Activated CD4-positive, alpha-beta memory T cell treated with anti-CD3 and anti-CD28 coated beads, Interleukin-2, amount 10 ng/mL, durations not matched to agents 7 days and 5 days (primary cell): ENCODE measurements at regions not wholly inside any gene's neighbourhood (a gene's known extent, or its start where the extent isn't known, plus 50 kb on each side); places are given as distances from the start of the nearest gene placed in this dataset.

Experiments
- CTCF ChIA-PET: fragments of 350-600 bp; sonication (Branson Sonifier 250); formaldehyde crosslinking; loops from one replicate; lab custom pipeline; 2021; ENCODE audit warnings: antibody characterized with exemption, inconsistent platforms; lab: Charles Lee
- POLR2A ChIA-PET: fragments of 350-600 bp; sonication (Branson Sonifier 250); formaldehyde crosslinking; loops from one replicate; lab custom pipeline; 2021; ENCODE audit warnings: antibody characterized with exemption; lab: Charles Lee
- DNase-seq: peaks from one replicate; pipeline ENCODE4 v3.0.0-alpha.2; 2020
- H3K27ac Mint-ChIP-seq: one replicate; pipeline ENCODE4 v1.8.0; 2021; ENCODE audit warnings: mild to moderate bottlenecking, mixed read lengths
- H3K27me3 Mint-ChIP-seq: one replicate; pipeline ENCODE4 v1.8.0; 2021; ENCODE audit warnings: mixed read lengths
- H3K36me3 Mint-ChIP-seq: one replicate; pipeline ENCODE4 v1.8.0; 2021; ENCODE audit warnings: low read depth, mixed read lengths
- H3K4me1 Mint-ChIP-seq: one replicate; pipeline ENCODE4 v1.8.0; 2021; ENCODE audit warnings: mixed read lengths
- H3K4me3 Mint-ChIP-seq: one replicate; pipeline ENCODE4 v1.8.0; 2021; ENCODE audit warnings: mild to moderate bottlenecking, mixed read lengths
- H3K9me3 Mint-ChIP-seq: one replicate; pipeline ENCODE4 v1.8.0; 2021; ENCODE audit warnings: mixed read lengths

DNA sequence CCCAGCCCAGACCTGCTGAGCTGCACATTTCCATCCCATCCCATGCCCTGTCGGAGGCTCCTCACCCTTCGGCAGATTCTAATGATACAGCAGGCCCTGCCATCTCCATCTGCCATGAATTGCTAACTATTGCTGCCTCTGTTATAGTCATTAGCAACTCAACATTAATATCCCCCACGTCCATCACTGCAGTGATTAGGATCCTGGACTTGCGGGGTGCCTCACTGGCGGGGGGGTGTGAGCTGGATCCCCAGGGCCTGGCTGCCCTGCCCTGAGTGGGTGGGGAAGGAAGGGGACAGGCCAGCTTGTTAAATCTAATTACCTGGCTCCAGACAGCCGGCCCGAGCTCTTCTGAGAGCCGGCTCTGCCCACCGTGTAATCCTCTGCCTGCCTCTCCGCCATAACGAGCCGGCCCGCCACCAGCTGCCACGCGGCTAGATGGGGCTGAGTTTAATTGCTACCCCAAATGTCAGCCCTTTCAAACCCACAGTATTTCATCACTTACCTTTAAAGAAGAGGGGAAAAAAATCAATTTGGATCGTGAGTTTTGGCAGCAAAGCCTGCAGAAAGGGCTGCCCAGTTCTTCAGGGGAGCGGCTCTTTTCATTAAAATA lies 227.3 kb upstream of the CSF3R start:
- DNase-seq = no peak
- ChIA-PET POLR2A (no interaction called here), CTCF (interaction anchor here (1.3 kb wide), 1 partner anchor 134 kb away, joined by 3 read pairs; no protein-coding TSS in a partner anchor)
- Mint-ChIP-seq H3K4me1 (no peaks in the 10 kb centered on the region), H3K27me3 (peaks cover 32% of the 10 kb centered on the region), H3K9me3 (no peaks in the 10 kb centered on the region), H3K27ac (no peak overlapping the region), H3K36me3 (no peaks in the 10 kb centered on the region), H3K4me3 (no peak overlapping the region)

GRCh38 chr1:36708587-36708986 lies 225.9 kb upstream of the CSF3R start:
- H3K9me3 Mint-ChIP-seq = no peaks in the 10 kb centered on the region
- CTCF ChIA-PET = no interaction called here
- H3K27me3 Mint-ChIP-seq = peaks cover 27% of the 10 kb centered on the region
- POLR2A ChIA-PET = no interaction called here
- no peak overlapping the region for H3K4me3 Mint-ChIP-seq
- H3K36me3 Mint-ChIP-seq = no peaks in the 10 kb centered on the region
- DNase-seq = no peak
- no peaks in the 10 kb centered on the region for H3K4me1 Mint-ChIP-seq
- no peak overlapping the region for H3K27ac Mint-ChIP-seq

- H3K27me3 Mint-ChIP-seq = peaks cover 19% of the 10 kb centered on the region
- H3K4me3 Mint-ChIP-seq = no peak overlapping the region
- CTCF ChIA-PET = no interaction called here
These were observed 224.5 kb upstream of the CSF3R start for GRCh38 chr1:36707221-36707620.

GRCh38 chr1:36706416-36706815 lies 223.7 kb upstream of the CSF3R start:
- Mint-ChIP-seq H3K4me3 (no peak overlapping the region), H3K4me1 (no peaks in the 10 kb centered on the region), H3K9me3 (no peaks in the 10 kb centered on the region), H3K27me3 (peaks cover 15% of the 10 kb centered on the region), H3K36me3 (no peaks in the 10 kb centered on the region), H3K27ac (no peak overlapping the region)
- CTCF ChIA-PET = no interaction called here
- POLR2A ChIA-PET = no interaction called here
- no peak for DNase-seq

More at GRCh38 chr1:36707221-36707620, 224.5 kb upstream of the CSF3R start:
- POLR2A ChIA-PET = no interaction called here
- Mint-ChIP-seq H3K36me3 (no peaks in the 10 kb centered on the region), H3K9me3 (no peaks in the 10 kb centered on the region), H3K4me1 (no peaks in the 10 kb centered on the region), H3K27ac (no peak overlapping the region)
- DNase-seq = no peak

DNA sequence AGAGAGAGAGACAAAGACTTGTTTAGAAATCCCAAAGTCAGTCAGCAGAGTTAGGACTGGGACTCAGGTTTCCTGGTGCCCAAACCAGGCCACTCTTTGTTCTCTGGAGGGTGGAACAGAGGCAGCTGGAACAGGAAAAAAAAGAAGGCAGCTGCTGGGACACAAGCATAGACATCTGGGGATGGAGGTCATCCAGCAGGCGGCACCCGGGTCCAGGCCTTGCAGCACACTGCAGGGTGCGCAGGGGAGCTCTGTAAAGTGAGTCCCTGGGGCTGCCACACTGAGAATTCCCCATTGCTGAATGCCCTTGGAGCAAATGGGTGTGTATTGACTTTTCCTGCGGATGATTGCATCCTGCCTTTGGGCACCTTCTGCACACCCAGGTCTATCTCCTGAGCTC lies 222.9 kb upstream of the CSF3R start:
- no peaks in the 10 kb centered on the region for H3K4me1 Mint-ChIP-seq
- CTCF ChIA-PET = no interaction called here
- POLR2A ChIA-PET = no interaction called here
- no peaks in the 10 kb centered on the region for H3K9me3 Mint-ChIP-seq
- peaks cover 14% of the 10 kb centered on the region for H3K27me3 Mint-ChIP-seq
- no peak for DNase-seq
- no peak overlapping the region for H3K27ac Mint-ChIP-seq
- H3K36me3 Mint-ChIP-seq = no peaks in the 10 kb centered on the region
- H3K4me3 Mint-ChIP-seq = no peak overlapping the region

DNA sequence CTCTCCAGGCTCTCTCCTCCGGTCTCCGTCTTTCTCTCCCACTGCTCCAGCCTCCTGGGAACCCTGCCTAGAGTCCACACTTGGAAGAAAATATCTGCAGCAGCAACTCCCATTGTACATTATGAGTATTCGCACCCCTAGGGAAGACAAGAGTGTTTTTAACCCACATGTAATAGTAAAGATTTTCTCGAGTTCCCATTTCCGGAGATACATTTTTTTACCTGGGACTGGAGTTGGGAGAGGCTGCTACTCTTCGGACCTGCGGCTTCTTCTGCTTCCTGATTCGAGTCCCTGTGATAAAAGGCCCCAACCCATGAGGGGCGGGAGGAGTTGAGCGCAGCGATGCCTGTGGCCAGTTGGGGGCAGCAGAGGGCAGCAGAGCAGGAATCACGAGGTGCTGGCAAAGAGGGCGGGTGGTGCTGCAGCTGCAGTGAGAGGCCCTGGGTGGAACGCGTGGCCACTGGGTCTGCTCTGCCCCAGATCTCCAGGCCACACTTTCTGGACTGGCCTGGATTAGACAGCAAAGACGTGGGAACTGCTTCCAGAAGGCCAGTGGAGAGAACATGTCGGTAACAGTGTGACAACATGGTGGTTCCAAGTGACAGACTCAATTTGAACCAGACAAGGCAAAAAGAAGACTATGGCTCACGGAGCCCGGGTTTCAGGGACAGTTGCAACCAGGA lies 221.0 kb upstream of the CSF3R start:
- H3K4me3 Mint-ChIP-seq = no peak overlapping the region
- POLR2A ChIA-PET = no interaction called here
- H3K27me3 Mint-ChIP-seq = peaks cover 13% of the 10 kb centered on the region
- peak; percentile 73 for DNase-seq
- H3K36me3 Mint-ChIP-seq = no peaks in the 10 kb centered on the region
- H3K27ac Mint-ChIP-seq = no peak overlapping the region
- no peaks in the 10 kb centered on the region for H3K4me1 Mint-ChIP-seq
- CTCF ChIA-PET = no interaction called here
- H3K9me3 Mint-ChIP-seq = no peaks in the 10 kb centered on the region

- Mint-ChIP-seq H3K4me3 (no peak overlapping the region), H3K27me3 (peaks cover 15% of the 10 kb centered on the region), H3K9me3 (no peaks in the 10 kb centered on the region), H3K36me3 (no peaks in the 10 kb centered on the region), H3K4me1 (no peaks in the 10 kb centered on the region), H3K27ac (no peak overlapping the region)
- DNase-seq = no peak
- POLR2A ChIA-PET = no interaction called here
- CTCF ChIA-PET = interaction anchor here (1.7 kb wide), 1 partner anchor 16 kb away, joined by 3 read pairs; no protein-coding TSS in a partner anchor
These were observed 220.2 kb upstream of the CSF3R start for GRCh38 chr1:36702963-36703362.

GRCh38 chr1:36699113-36699911 lies 216.6 kb upstream of the CSF3R start:
- H3K27ac Mint-ChIP-seq = no peak overlapping the region
- no peaks in the 10 kb centered on the region for H3K9me3 Mint-ChIP-seq
- DNase-seq = no peak
- ChIA-PET POLR2A (no interaction called here), CTCF (no interaction called here)
- H3K36me3 Mint-ChIP-seq = no peaks in the 10 kb centered on the region
- H3K27me3 Mint-ChIP-seq = peaks cover 13% of the 10 kb centered on the region
- H3K4me3 Mint-ChIP-seq = no peak overlapping the region
- H3K4me1 Mint-ChIP-seq = no peaks in the 10 kb centered on the region

DNA sequence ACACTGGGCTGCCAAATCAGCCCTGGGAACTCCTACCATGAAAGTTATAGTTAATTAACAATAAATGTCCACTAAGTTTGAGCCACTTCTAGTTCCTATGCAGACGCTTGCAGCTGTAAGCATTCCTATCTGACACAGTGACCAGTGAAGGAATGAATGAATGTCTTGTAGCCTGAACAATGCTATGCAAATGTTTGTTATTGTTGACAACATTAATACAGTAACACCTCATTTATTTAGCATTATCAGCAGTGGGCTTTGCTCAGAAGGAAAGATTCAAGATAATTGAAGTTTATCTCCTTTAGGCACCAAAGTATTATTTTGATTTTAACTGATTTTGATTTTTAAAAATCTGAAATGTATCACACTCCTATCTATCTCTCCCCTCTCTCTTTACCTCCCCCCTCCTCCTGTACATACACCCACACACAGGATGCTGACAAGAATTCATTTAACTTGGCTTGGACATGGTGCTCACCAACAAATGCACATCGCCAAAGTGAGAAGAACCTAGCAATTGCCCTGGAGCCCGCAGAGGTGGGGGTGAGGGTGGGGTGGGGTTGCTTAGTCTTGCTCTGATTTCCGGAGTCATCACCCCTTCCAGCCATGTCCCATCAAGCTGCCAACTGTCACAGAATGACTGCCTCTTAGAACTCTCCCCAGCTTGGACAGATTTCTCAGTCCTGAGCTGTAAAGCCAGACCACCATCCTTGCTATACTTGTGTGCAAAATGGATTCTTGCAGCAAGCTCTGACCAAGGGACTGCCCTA lies 215.3 kb upstream of the CSF3R start:
- peaks cover 18% of the 10 kb centered on the region for H3K27me3 Mint-ChIP-seq
- peaks cover 2% of the 10 kb centered on the region for H3K4me1 Mint-ChIP-seq
- no peak overlapping the region for H3K27ac Mint-ChIP-seq
- no peak overlapping the region for H3K4me3 Mint-ChIP-seq
- CTCF ChIA-PET = no interaction called here
- POLR2A ChIA-PET = no interaction called here
- H3K36me3 Mint-ChIP-seq = no peaks in the 10 kb centered on the region
- H3K9me3 Mint-ChIP-seq = no peaks in the 10 kb centered on the region
- DNase-seq = no peak

- H3K36me3 Mint-ChIP-seq = no peaks in the 10 kb centered on the region
- CTCF ChIA-PET = no interaction called here
- POLR2A ChIA-PET = no interaction called here
- H3K4me1 Mint-ChIP-seq = peaks cover 2% of the 10 kb centered on the region
- DNase-seq = no peak
- H3K9me3 Mint-ChIP-seq = no peaks in the 10 kb centered on the region
- H3K27ac Mint-ChIP-seq = no peak overlapping the region
- peaks cover 18% of the 10 kb centered on the region for H3K27me3 Mint-ChIP-seq
- no peak overlapping the region for H3K4me3 Mint-ChIP-seq
These were observed 213.7 kb upstream of the CSF3R start for GRCh38 chr1:36696261-36696940.

DNA sequence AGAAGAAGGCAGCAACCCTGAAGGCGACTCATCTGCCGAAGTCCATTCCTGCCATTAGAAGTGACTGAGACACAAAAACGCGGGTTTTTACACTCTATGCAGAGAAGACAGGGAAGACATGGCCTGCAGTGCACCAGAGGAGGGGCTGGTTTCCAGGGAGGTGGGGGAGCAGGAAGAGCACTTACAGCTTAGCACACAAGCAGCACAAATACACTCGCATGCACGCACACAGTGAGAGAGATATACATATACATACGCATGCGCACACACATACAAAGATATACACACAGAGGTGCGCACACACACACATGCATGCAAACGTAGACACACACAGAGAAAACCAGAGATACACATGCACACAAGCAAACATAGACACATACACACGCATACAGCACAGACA lies 210.9 kb upstream of the CSF3R start:
- no peaks in the 10 kb centered on the region for H3K9me3 Mint-ChIP-seq
- POLR2A ChIA-PET = no interaction called here
- peaks cover 11% of the 10 kb centered on the region for H3K27me3 Mint-ChIP-seq
- H3K4me1 Mint-ChIP-seq = peaks cover 2% of the 10 kb centered on the region
- CTCF ChIA-PET = no interaction called here
- H3K27ac Mint-ChIP-seq = no peak overlapping the region
- no peak for DNase-seq
- H3K36me3 Mint-ChIP-seq = no peaks in the 10 kb centered on the region
- H3K4me3 Mint-ChIP-seq = no peak overlapping the region

DNA sequence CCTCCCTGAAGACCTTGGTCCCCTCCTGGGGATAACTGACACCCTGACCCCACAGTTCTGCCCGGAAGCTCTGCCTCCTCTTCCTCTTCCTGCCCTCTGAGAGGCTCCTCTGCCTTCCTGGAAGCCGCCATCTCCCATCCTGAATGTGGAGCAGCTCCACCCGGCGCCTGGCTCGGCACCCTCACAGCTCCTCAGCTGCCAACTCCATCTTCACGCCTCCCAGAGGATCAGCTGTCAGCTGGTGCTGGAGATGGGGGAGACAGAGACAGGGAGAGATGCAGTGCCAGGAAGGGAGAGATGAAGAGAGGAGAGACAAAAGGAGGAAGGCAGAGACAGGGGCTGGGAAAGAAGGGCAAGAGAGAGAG lies 210.4 kb upstream of the CSF3R start:
- Mint-ChIP-seq H3K4me1 (peaks cover 2% of the 10 kb centered on the region), H3K4me3 (no peak overlapping the region), H3K36me3 (no peaks in the 10 kb centered on the region), H3K27ac (no peak overlapping the region), H3K9me3 (no peaks in the 10 kb centered on the region), H3K27me3 (peaks cover 9% of the 10 kb centered on the region)
- DNase-seq = no peak
- CTCF ChIA-PET = no interaction called here
- POLR2A ChIA-PET = no interaction called here
